HCT116 (cell line): ENCODE measurements at regions not wholly inside any gene's neighbourhood (a gene's known extent, or its start where the extent isn't known, plus 50 kb on each side); places are given as distances from the start of the nearest gene placed in this dataset.
A peak's percentile ranks its signal among the peaks of the same experiment; 100 is the strongest.

Experiments used
- ATAC-seq: fragments of 200-7000 bp; cut with Tn5 transposase; 2 replicates; pipeline ENCODE4 v1.9.1; 2020; ENCODE audit warnings: mild to moderate bottlenecking, moderate library complexity
- BruUV-seq: library from RNA; stranded (reverse); fragments of 400-500 nt; replicated peaks from 2 replicates; lab custom pipeline; 2021; lab: Mats Ljungman, UMichigan
- CTCF ChIA-PET: fragments of 300-600 bp; sonication (Branson Sonifier 250); formaldehyde crosslinking; loops from one replicate; lab custom pipeline; 2021; ENCODE audit warnings: antibody characterized with exemption; lab: Charles Lee
- POLR2A ChIA-PET: fragments of 300-600, 350-600 bp; sonication (Branson Sonifier 250); formaldehyde crosslinking; loops from one replicate; lab custom pipeline; 2021; ENCODE audit warnings: antibody characterized with exemption; lab: Charles Lee
- RAD21 ChIA-PET, 2 experiments: fragments of 300-600 bp; sonication (Branson Sonifier 250); formaldehyde crosslinking; loops; one replicate each; lab custom pipeline; 2023; ENCODE audit warnings: low total read pairs in 2 of 2; ENCODE audit not compliant: uncharacterized antibody in 2 of 2, unreplicated experiment in 2 of 2, low non-redundant PET in 1 of 2; lab: Charles Lee
- DNase-seq: peaks from one replicate; pipeline ENCODE4 v3.0.0-alpha.2; 2010; ENCODE audit warnings: low read depth, low spot score
- H2AFZ ChIP-seq: fragments of 200-600 bp; shearing (Covaris generic), sonication (generic); 2 replicates; pipeline ENCODE4 v1.6.1; 2017; ENCODE audit warnings: low read depth, mixed run types, mixed read lengths, antibody characterized with exemption, low read length; ENCODE audit not compliant: poor library complexity, severe bottlenecking
- H3K27ac ChIP-seq: 2 replicates; pipeline ENCODE4 v1.5.1; 2012; ENCODE audit warnings: low read depth, low read length
- H3K27me3 ChIP-seq: fragments of 200-600 bp; sonication (generic); 2 replicates; pipeline ENCODE4 v1.6.1; 2016; ENCODE audit warnings: mixed run types, low read length, mixed read lengths; ENCODE audit not compliant: insufficient read depth
- H3K36me3 ChIP-seq, 2 experiments: fragments of 200-500 bp in 1 of 2; fragments of 200-600 bp in 1 of 2; sonication (Bioruptor generic) in 1 of 2; sonication (generic) in 1 of 2; 2 replicates each; pipeline versions ENCODE4 v1.5.1 to v1.6.1; 2014 to 2016; ENCODE audit warnings: low read length in 2 of 2, inconsistent platforms in 1 of 2, mixed read lengths in 1 of 2, mixed run types in 1 of 2; ENCODE audit not compliant: insufficient read depth in 2 of 2, control insufficient read depth in 1 of 2
- H3K4me1 ChIP-seq, 2 experiments: fragments of 200-600 bp in 1 of 2; sonication (generic) in 1 of 2; 2 replicates each; pipeline versions ENCODE4 v1.5.1 to v1.6.1; 2012 to 2017; ENCODE audit warnings: low read length in 2 of 2, inconsistent platforms in 1 of 2, mild to moderate bottlenecking in 1 of 2, mixed read lengths in 1 of 2, mixed run types in 1 of 2, moderate library complexity in 1 of 2; ENCODE audit not compliant: insufficient read depth in 2 of 2, control insufficient read depth in 1 of 2
- H3K4me2 ChIP-seq: fragments of 200-600 bp; sonication (generic); 2 replicates; pipeline ENCODE4 v1.6.1; 2017; ENCODE audit warnings: mixed run types, low read length, mixed read lengths
- H3K4me3 ChIP-seq, 2 experiments: fragments of 200-600 bp in 1 of 2; sonication (generic) in 1 of 2; replicated peaks in 1 of 2; 2 replicates each; pipeline ENCODE4 v1.5.1; 2011 to 2016; ENCODE audit warnings: low read length in 2 of 2, control low read depth in 1 of 2, low read depth in 1 of 2, mild to moderate bottlenecking in 1 of 2, mixed read lengths in 1 of 2, mixed run types in 1 of 2
- H3K79me2 ChIP-seq: fragments of 200-600 bp; sonication (generic); 2 replicates; pipeline ENCODE4 v1.6.1; 2017; ENCODE audit warnings: mild to moderate bottlenecking, mixed run types, low read length, moderate library complexity, mixed read lengths; ENCODE audit not compliant: insufficient read depth
- H3K9ac ChIP-seq: fragments of 200-600 bp; sonication (generic); 2 replicates; pipeline ENCODE4 v1.6.1; 2016; ENCODE audit warnings: low read length, mixed read lengths
- H3K9me2 ChIP-seq: fragments of 200-600 bp; sonication (generic), shearing (Covaris generic); 2 replicates; pipeline ENCODE4 v1.6.1; 2017; ENCODE audit warnings: mixed run types, mild to moderate bottlenecking, moderate library complexity; ENCODE audit not compliant: insufficient read depth
- H3K9me3 ChIP-seq, 2 experiments: fragments of 200-500 bp in 1 of 2; fragments of 200-600 bp in 1 of 2; sonication (Bioruptor generic) in 1 of 2; sonication (generic) in 1 of 2; 2 replicates each; pipeline ENCODE4 v1.6.1; 2014 to 2017; ENCODE audit warnings: low read length in 2 of 2, mixed read lengths in 2 of 2, inconsistent platforms in 1 of 2, low read depth in 1 of 2, mild to moderate bottlenecking in 1 of 2, mixed run types in 1 of 2, moderate library complexity in 1 of 2; ENCODE audit not compliant: control insufficient read depth in 1 of 2, insufficient read depth in 1 of 2
- H4K20me1 ChIP-seq: fragments of 200-600 bp; sonication (generic), shearing (Covaris generic); 2 replicates; pipeline ENCODE4 v1.6.1; 2017; ENCODE audit warnings: mixed run types, mild to moderate bottlenecking, moderate library complexity; ENCODE audit not compliant: insufficient read depth
- ATF3 ChIP-seq: IDR thresholded peaks from 2 replicates; pipeline ENCODE4 v1.6.1; 2012
- CEBPB ChIP-seq: IDR thresholded peaks from 2 replicates; pipeline ENCODE4 v1.6.1; 2012; ENCODE audit warnings: low read depth
- EGR1 ChIP-seq: IDR thresholded peaks from 2 replicates; pipeline ENCODE4 v1.6.1; 2012; ENCODE audit warnings: low read depth
- ELF1 ChIP-seq: IDR thresholded peaks from 2 replicates; pipeline ENCODE4 v1.6.1; 2012; ENCODE audit warnings: low read depth, borderline replicate concordance
- FOSL1 ChIP-seq: IDR thresholded peaks from 2 replicates; pipeline ENCODE4 v1.6.1; 2012; ENCODE audit warnings: low read depth
- JUND ChIP-seq: IDR thresholded peaks from 2 replicates; pipeline ENCODE4 v1.6.1; 2012
- MAX ChIP-seq: IDR thresholded peaks from 2 replicates; pipeline ENCODE4 v1.6.1; 2012
- POLR2A ChIP-seq: IDR thresholded peaks from 2 replicates; pipeline ENCODE4 v1.7.0; 2011; ENCODE audit warnings: borderline replicate concordance; ENCODE audit not compliant: insufficient read depth, insufficient read length; ENCODE audit errors: extremely low read depth
- SP1 ChIP-seq: IDR thresholded peaks from 2 replicates; pipeline ENCODE4 v1.6.1; 2012; ENCODE audit warnings: low read depth
- SRF ChIP-seq: IDR thresholded peaks from 2 replicates; pipeline ENCODE4 v1.6.1; 2012; ENCODE audit warnings: low read depth
- TCF7L2 ChIP-seq: IDR thresholded peaks from 2 replicates; pipeline ENCODE4 v1.7.0; 2011; ENCODE audit warnings: borderline replicate concordance, inconsistent platforms; ENCODE audit not compliant: insufficient read depth, insufficient read length; ENCODE audit errors: extremely low read depth
- YY1 ChIP-seq: IDR thresholded peaks from 2 replicates; pipeline ENCODE4 v1.6.1; 2011; ENCODE audit warnings: low read length, low read depth, moderate library complexity, mild to moderate bottlenecking; ENCODE audit not compliant: insufficient replicate concordance; ENCODE audit errors: extremely low read depth
- ZBTB33 ChIP-seq: IDR thresholded peaks from 2 replicates; pipeline ENCODE4 v1.6.1; 2011; ENCODE audit warnings: mild to moderate bottlenecking, low read length, moderate library complexity; ENCODE audit not compliant: insufficient replicate concordance; ENCODE audit errors: extremely low read depth
- ZFX ChIP-seq: fragments of 450-650 bp; IDR thresholded peaks from 2 replicates; pipeline ENCODE4 v1.6.1; 2017
- intact Hi-C: fragments of 100-400 bp; cut with micrococcal nuclease; formaldehyde crosslinking; loops from 2 replicates; pipeline ENCODE4 v1.10.0; 2022

- Histone ChIP-seq H3K9ac (peak overlapping the region; percentile 69), H2AFZ (no peak overlapping the region), H3K4me1 (peaks cover 70 to 88% of the 10 kb centered on the region in 2 experiments), H3K36me3 (no peaks in the 10 kb centered on the region), H4K20me1 (no peaks in the 10 kb centered on the region), H3K9me2 (no peaks in the 10 kb centered on the region), H3K4me2 (peak overlapping the region; percentile 72), H3K27ac (peak overlapping the region; percentile 95), H3K27me3 (no peaks in the 10 kb centered on the region), H3K4me3 (no peak overlapping the region), H3K79me2 (no peaks in the 10 kb centered on the region), H3K9me3 (no peaks in the 10 kb centered on the region)
- BruUV-seq: no TSS peak
- no peak for DNase-seq
- no peak for ATAC-seq
- TF ChIP-seq EGR1: no peak
- TF ChIP-seq ATF3: no peak
- no peak for TF ChIP-seq MAX
- TF ChIP-seq ZFX: no peak
- TF ChIP-seq CEBPB: no peak
- no peak for TF ChIP-seq TCF7L2
- TF ChIP-seq ELF1: no peak
- TF ChIP-seq SP1: no peak
- TF ChIP-seq JUND: no peak
- TF ChIP-seq ZBTB33: no peak
- TF ChIP-seq FOSL1: no peak
- no peak for TF ChIP-seq POLR2A
- no peak for TF ChIP-seq YY1
- no peak for TF ChIP-seq SRF
- ChIA-PET RAD21 (interaction anchor here in 1 of 2 experiments (0.9 kb wide), 1 partner anchor 10 kb away, joined by 3 read pairs; no protein-coding TSS in a partner anchor), CTCF (interaction anchor here (1.4 to 2.0 kb wide), 3 partner anchors 10 to 56 kb away, joined by 3 to 11 read pairs (median 7); no protein-coding TSS in a partner anchor), POLR2A (interaction anchor here (0.7 to 26.1 kb wide), 14 partner anchors 7 to 101 kb away, joined by 3 to 438 read pairs (median 5); partner anchors contain the start of gene DUSP5)
- intact Hi-C loops: loop anchor here (1.0 kb wide), 1 partner anchor 90 kb away; no protein-coding TSS in a partner anchor
These were observed 88.8 kb upstream of the DUSP5 start for GRCh38 chr10:110408943-110409342.
